ENCODE measurements at regions not wholly inside any gene's neighbourhood (a gene's known extent, or its start where the extent isn't known, plus 50 kb on each side); places are given as distances from the start of the nearest gene placed in this dataset.

DNA sequence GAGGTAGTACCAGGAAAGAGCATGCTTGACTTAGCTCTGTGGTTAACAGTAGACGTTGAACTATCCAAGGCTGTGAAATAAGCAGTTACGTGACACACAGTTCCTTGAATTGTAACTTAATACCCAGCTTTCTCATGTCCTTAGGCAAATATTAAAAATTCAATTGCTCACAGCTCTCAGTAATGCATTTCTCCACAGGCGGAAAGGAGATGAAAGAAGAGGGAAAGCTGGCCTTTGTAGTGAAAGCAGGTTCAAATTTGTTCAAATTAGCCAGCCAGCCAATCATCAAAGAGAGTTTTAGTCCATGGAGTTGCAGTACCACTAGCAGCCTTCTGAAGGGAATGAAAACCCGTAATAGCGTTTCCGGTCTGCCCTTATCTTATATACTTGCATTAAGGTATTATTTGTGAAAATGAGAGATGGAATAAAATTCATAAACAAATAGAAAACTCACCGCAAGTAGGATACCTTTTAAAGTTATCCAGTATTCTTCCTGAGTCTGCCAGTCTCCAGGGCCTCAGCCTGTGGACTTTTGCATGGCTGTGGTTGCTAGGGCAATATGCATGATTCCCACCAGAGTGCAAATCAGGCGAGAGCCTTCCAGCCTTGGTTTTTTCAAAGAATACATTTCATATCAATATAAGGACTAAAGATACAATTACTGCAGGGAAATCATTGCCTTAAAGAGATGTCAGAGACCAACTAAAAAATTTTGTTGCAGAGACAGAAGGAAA lies 795.5 kb downstream of the TNS3 start:
- TF ChIP-seq CBFB (CRISPR knock-in tag; IDR thresholded peaks at IDR 0.05; ENCODE audit: low read depth), result no peak
- TF ChIP-seq, protein P1, sequence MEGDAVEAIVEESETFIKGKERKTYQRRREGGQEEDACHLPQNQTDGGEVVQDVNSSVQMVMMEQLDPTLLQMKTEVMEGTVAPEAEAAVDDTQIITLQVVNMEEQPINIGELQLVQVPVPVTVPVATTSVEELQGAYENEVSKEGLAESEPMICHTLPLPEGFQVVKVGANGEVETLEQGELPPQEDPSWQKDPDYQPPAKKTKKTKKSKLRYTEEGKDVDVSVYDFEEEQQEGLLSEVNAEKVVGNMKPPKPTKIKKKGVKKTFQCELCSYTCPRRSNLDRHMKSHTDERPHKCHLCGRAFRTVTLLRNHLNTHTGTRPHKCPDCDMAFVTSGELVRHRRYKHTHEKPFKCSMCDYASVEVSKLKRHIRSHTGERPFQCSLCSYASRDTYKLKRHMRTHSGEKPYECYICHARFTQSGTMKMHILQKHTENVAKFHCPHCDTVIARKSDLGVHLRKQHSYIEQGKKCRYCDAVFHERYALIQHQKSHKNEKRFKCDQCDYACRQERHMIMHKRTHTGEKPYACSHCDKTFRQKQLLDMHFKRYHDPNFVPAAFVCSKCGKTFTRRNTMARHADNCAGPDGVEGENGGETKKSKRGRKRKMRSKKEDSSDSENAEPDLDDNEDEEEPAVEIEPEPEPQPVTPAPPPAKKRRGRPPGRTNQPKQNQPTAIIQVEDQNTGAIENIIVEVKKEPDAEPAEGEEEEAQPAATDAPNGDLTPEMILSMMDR (IDR thresholded peaks at IDR 0.05), result no peak
- no peak for TF ChIP-seq FOXK1 (CRISPR knock-in tag; IDR thresholded peaks at IDR 0.05)
- no peak for TF ChIP-seq SP1 (CRISPR knock-in tag; conservative IDR thresholded peaks at IDR 0.05)
- no peak for TF ChIP-seq ELF4 (CRISPR knock-in tag; IDR thresholded peaks at IDR 0.05; ENCODE audit: low read depth)
- TF ChIP-seq, protein P2, sequence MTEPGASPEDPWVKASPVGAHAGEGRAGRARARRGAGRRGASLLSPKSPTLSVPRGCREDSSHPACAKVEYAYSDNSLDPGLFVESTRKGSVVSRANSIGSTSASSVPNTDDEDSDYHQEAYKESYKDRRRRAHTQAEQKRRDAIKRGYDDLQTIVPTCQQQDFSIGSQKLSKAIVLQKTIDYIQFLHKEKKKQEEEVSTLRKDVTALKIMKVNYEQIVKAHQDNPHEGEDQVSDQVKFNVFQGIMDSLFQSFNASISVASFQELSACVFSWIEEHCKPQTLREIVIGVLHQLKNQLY (CRISPR knock-in tag; IDR thresholded peaks at IDR 0.05), result no peak
- TF ChIP-seq JUN (CRISPR knock-in tag; IDR thresholded peaks at IDR 0.05), result no peak
- TF ChIP-seq TCF7 (CRISPR knock-in tag; IDR thresholded peaks at IDR 0.05; ENCODE audit: low read depth), result no peak
- TF ChIP-seq, protein P3, sequence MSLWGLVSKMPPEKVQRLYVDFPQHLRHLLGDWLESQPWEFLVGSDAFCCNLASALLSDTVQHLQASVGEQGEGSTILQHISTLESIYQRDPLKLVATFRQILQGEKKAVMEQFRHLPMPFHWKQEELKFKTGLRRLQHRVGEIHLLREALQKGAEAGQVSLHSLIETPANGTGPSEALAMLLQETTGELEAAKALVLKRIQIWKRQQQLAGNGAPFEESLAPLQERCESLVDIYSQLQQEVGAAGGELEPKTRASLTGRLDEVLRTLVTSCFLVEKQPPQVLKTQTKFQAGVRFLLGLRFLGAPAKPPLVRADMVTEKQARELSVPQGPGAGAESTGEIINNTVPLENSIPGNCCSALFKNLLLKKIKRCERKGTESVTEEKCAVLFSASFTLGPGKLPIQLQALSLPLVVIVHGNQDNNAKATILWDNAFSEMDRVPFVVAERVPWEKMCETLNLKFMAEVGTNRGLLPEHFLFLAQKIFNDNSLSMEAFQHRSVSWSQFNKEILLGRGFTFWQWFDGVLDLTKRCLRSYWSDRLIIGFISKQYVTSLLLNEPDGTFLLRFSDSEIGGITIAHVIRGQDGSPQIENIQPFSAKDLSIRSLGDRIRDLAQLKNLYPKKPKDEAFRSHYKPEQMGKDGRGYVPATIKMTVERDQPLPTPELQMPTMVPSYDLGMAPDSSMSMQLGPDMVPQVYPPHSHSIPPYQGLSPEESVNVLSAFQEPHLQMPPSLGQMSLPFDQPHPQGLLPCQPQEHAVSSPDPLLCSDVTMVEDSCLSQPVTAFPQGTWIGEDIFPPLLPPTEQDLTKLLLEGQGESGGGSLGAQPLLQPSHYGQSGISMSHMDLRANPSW (CRISPR knock-in tag; conservative IDR thresholded peaks at IDR 0.05; ENCODE audit: low read depth), result no peak
- TF ChIP-seq GABPB1 (CRISPR knock-in tag; IDR thresholded peaks at IDR 0.05), result no peak
- TF ChIP-seq NR3C1 (CRISPR knock-in tag; conservative IDR thresholded peaks at IDR 0.05; ENCODE audit: low read depth), result no peak
- no peak for TF ChIP-seq ZNF121 (CRISPR knock-in tag; IDR thresholded peaks at IDR 0.05)
- no peak for TF ChIP-seq RELA (CRISPR knock-in tag; IDR thresholded peaks at IDR 0.05; ENCODE audit: borderline replicate concordance)
- TF ChIP-seq TEAD4 (CRISPR knock-in tag; IDR thresholded peaks at IDR 0.05), result no peak
